GM12878 (cell line): ENCODE measurements at regions not wholly inside any gene's neighbourhood (a gene's known extent, or its start where the extent isn't known, plus 50 kb on each side); places are given as distances from the start of the nearest gene placed in this dataset.

Experiments
- ATF2 ChIP-seq: IDR thresholded peaks from 2 replicates; pipeline ENCODE4 v1.6.1; 2012; ENCODE audit warnings: low read length, inconsistent platforms
- POLR2A ChIP-seq: IDR thresholded peaks from 2 replicates; pipeline ENCODE4 v1.6.1; 2011; ENCODE audit warnings: low read depth, mild to moderate bottlenecking, low read length
- RCOR1 ChIP-seq: conservative IDR thresholded peaks from 2 replicates; pipeline ENCODE4 v1.6.1; 2012; ENCODE audit warnings: low read depth, low read length, improper control_type of control experiment
- SP1 ChIP-seq: IDR thresholded peaks from one replicate; pipeline ENCODE4 v1.6.1; 2011; ENCODE audit warnings: low read depth, low read length

DNA sequence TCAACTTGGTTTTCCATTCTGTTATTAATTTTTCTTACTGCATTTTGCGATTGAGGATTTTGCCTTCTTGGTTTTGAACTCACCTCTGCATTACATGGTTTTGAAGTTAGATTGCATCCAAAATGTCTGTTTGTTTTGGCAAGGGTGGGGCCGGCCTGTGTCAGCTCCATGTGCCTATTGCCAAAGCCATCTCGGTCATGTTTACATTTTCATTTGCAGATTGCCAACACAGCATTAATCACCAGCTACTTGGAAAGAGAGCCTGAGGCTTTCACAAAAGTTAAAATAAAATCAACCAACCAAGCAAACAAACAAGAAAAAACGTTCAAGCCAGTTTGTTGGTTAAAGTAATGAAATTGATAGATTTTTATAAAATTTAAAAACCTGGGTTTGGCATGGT, 695.8 kb downstream of the TYW1 start:
- no peak for TF ChIP-seq POLR2A
- TF ChIP-seq ATF2 = no peak
- no peak for TF ChIP-seq SP1
- TF ChIP-seq RCOR1 = no peak
